PC-9 (cell line): ENCODE measurements at regions not wholly inside any gene's neighbourhood (a gene's known extent, or its start where the extent isn't known, plus 50 kb on each side); places are given as distances from the start of the nearest gene placed in this dataset.

Experiments
- BruUV-seq: library from RNA; stranded (reverse); fragments of 400-500 nt; replicated peaks from 2 replicates; lab custom pipeline; 2021; lab: Mats Ljungman, UMichigan
- CTCF ChIA-PET: fragments of 300-600 bp; sonication (Branson Sonifier 250); formaldehyde crosslinking; loops from one replicate; lab custom pipeline; 2022; ENCODE audit warnings: antibody characterized with exemption; lab: Charles Lee
- POLR2A ChIA-PET: fragments of 300-600 bp; sonication (Branson Sonifier 250); formaldehyde crosslinking; loops from one replicate; lab custom pipeline; 2022; ENCODE audit warnings: antibody characterized with exemption; ENCODE audit not compliant: unreplicated experiment; lab: Charles Lee
- DNase-seq, 2 experiments: peaks; one replicate each; pipeline versions ENCODE4 v3.0.0 to v3.0.0-alpha.2; 2015 to 2022; ENCODE audit warnings: mixed read lengths in 1 of 2
- H2AFZ ChIP-seq: fragments of 200-600 bp; sonication (generic); 2 replicates; pipeline ENCODE4 v1.8.1; 2017; ENCODE audit warnings: antibody characterized with exemption
- H3F3A ChIP-seq: fragments of 200-600 bp; sonication (generic); 2 replicates; pipeline ENCODE4 v1.8.1; 2017; ENCODE audit warnings: antibody characterized with exemption, mild to moderate bottlenecking, low read depth; ENCODE audit not compliant: insufficient read depth
- H3K27ac ChIP-seq: fragments of 200-600 bp; sonication (generic); 2 replicates; pipeline ENCODE4 v1.6.1; 2016; ENCODE audit warnings: mixed run types
- H3K27me3 ChIP-seq: fragments of 200-600 bp; sonication (generic); 2 replicates; pipeline ENCODE4 v1.6.1; 2016; ENCODE audit warnings: low read depth, mixed run types; ENCODE audit not compliant: insufficient read depth
- H3K36me3 ChIP-seq: fragments of 200-600 bp; sonication (generic); 2 replicates; pipeline ENCODE4 v1.6.1; 2016; ENCODE audit warnings: low read depth, mixed run types
- H3K4me1 ChIP-seq: fragments of 200-600 bp; sonication (generic); replicated peaks from 2 replicates; pipeline ENCODE4 v1.6.1; 2016; ENCODE audit warnings: mixed run types; ENCODE audit not compliant: insufficient read depth
- H3K4me2 ChIP-seq: fragments of 200-600 bp; sonication (generic); 2 replicates; pipeline ENCODE4 v1.6.1; 2017; ENCODE audit warnings: mixed run types
- H3K4me3 ChIP-seq: fragments of 200-600 bp; sonication (generic); 2 replicates; pipeline ENCODE4 v1.6.1; 2016; ENCODE audit warnings: mixed run types
- H3K79me2 ChIP-seq: fragments of 200-600 bp; sonication (generic); 2 replicates; pipeline ENCODE4 v1.6.1; 2017; ENCODE audit warnings: low read depth, mixed run types
- H3K9me2 ChIP-seq: fragments of 200-600 bp; sonication (generic); 2 replicates; pipeline ENCODE4 v1.8.1; 2017; ENCODE audit warnings: mild to moderate bottlenecking; ENCODE audit not compliant: insufficient read depth
- H3K9me3 ChIP-seq: fragments of 200-600 bp; sonication (generic); 2 replicates; pipeline ENCODE4 v1.8.1; 2016; ENCODE audit warnings: low read depth; ENCODE audit not compliant: insufficient read depth
- H4K20me1 ChIP-seq: fragments of 200-600 bp; sonication (generic); 2 replicates; pipeline ENCODE4 v1.8.1; 2017; ENCODE audit not compliant: insufficient read depth
- CTCF ChIP-seq: fragments of 200-600 bp; sonication (generic); conservative IDR thresholded peaks from 2 replicates; pipeline ENCODE4 v1.6.1; 2017; ENCODE audit warnings: mixed run types, antibody characterized with exemption, mild to moderate bottlenecking, moderate library complexity
- EZH2 ChIP-seq: fragments of 200-600 bp; sonication (generic); IDR thresholded peaks from 2 replicates; pipeline ENCODE4 v1.8.0; 2017; ENCODE audit warnings: antibody characterized with exemption, low read depth
- intact Hi-C: fragments of 100-400 bp; cut with micrococcal nuclease; formaldehyde crosslinking; loops from one replicate; pipeline ENCODE4 v1.10.0; 2022; ENCODE audit not compliant: unreplicated experiment

GRCh38 chr13:53160211-53160610 lies 131.6 kb downstream of the OLFM4 start:
- Histone ChIP-seq H3K79me2 (no peaks in the 10 kb centered on the region), H3K4me3 (no peak overlapping the region), H3K9me2 (no peaks in the 10 kb centered on the region), H3K27me3 (no peaks in the 10 kb centered on the region; the same call in 1 of the 2 replicates), H4K20me1 (no peaks in the 10 kb centered on the region), H3F3A (no peaks in the 10 kb centered on the region), H3K36me3 (no peaks in the 10 kb centered on the region), H3K4me1 (no peaks in the 10 kb centered on the region), H3K27ac (no peak overlapping the region), H3K4me2 (no peak overlapping the region), H2AFZ (no peak overlapping the region), H3K9me3 (no peaks in the 10 kb centered on the region)
- POLR2A ChIA-PET: interaction anchor here (0.6 kb wide), 1 partner anchor 19 kb away, joined by 5 read pairs; no protein-coding TSS in a partner anchor
- TF ChIP-seq EZH2 (no peak), CTCF (no peak)
- CTCF ChIA-PET: no interaction called here
- BruUV-seq: no TSS peak
- DNase-seq: no peak
- intact Hi-C loops: no loop called here

GRCh38 chr13:53161251-53161650 lies 132.6 kb downstream of the OLFM4 start:
- no TSS peak for BruUV-seq
- Histone ChIP-seq H3K36me3 (no peaks in the 10 kb centered on the region), H3K4me3 (no peak overlapping the region), H3K9me3 (no peaks in the 10 kb centered on the region), H3K4me2 (no peak overlapping the region), H3K9me2 (no peaks in the 10 kb centered on the region), H2AFZ (no peak overlapping the region), H4K20me1 (no peaks in the 10 kb centered on the region), H3K27me3 (no peaks in the 10 kb centered on the region; the same call in 1 of the 2 replicates), H3F3A (no peaks in the 10 kb centered on the region), H3K79me2 (no peaks in the 10 kb centered on the region), H3K27ac (no peak overlapping the region), H3K4me1 (no peaks in the 10 kb centered on the region)
- no peak for DNase-seq
- CTCF ChIA-PET: no interaction called here
- TF ChIP-seq EZH2: no peak
- TF ChIP-seq CTCF: no peak
- POLR2A ChIA-PET: no interaction called here
- intact Hi-C loops: no loop called here

DNA sequence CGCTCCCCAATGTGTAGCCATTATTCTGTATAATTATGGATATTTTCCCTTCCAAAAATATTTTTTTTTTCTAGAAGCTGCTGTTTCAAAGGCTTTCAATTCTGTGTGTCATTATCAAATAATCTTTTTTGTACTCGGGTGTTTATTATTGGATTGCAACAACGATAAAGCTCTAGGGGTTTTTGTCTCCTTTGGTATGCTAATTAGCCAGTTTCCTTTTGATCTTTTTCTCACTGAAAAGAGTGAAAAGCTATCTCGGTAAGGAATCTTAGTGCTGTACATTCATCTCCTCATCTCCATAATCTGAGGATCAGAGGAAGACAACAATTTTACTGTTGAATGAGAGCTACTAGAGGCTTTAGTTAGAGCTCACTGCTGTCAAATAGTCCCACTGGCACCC lies 136.6 kb downstream of the OLFM4 start:
- POLR2A ChIA-PET: no interaction called here
- H3K4me1 ChIP-seq: no peaks in the 10 kb centered on the region
- no peak overlapping the region for H2AFZ ChIP-seq
- no peak overlapping the region for H3K4me2 ChIP-seq
- H3K27me3 ChIP-seq: no peaks in the 10 kb centered on the region; the same call in 1 of the 2 replicates
- no TSS peak for BruUV-seq
- H3K4me3 ChIP-seq: no peak overlapping the region
- no peaks in the 10 kb centered on the region for H3K9me3 ChIP-seq
- no peaks in the 10 kb centered on the region; the same call in 1 of the 2 replicates for H4K20me1 ChIP-seq
- DNase-seq: no peak
- CTCF ChIA-PET: no interaction called here
- H3K79me2 ChIP-seq: no peaks in the 10 kb centered on the region
- intact Hi-C loops: no loop called here
- H3K36me3 ChIP-seq: no peaks in the 10 kb centered on the region
- no peaks in the 10 kb centered on the region for H3K9me2 ChIP-seq
- TF ChIP-seq EZH2 (no peak), CTCF (no peak)
- no peaks in the 10 kb centered on the region for H3F3A ChIP-seq
- H3K27ac ChIP-seq: no peak overlapping the region
